Heart right ventricle (tissue), 16 donors: ENCODE measurements at regions not wholly inside any gene's neighbourhood (a gene's known extent, or its start where the extent isn't known, plus 50 kb on each side); places are given as distances from the start of the nearest gene placed in this dataset.

Source experiments
- ATAC-seq, 8 donors: fragments of 200-7000 bp; cut with Tn5 transposase; one replicate each; pipeline ENCODE4 v1.9.1; 2020; ENCODE audit warnings: mild to moderate bottlenecking in 8 of 8, moderate library complexity in 8 of 8, moderate number of reproducible peaks in 1 of 8
- DNase-seq, 2 donors: peaks; one replicate each; pipeline ENCODE4 v3.0.0-alpha.2; 2020
- H3K27ac ChIP-seq, 10 donors: fragments of 200-600 bp; sonication (generic) in 2 of 10; one replicate each; pipeline versions ENCODE4 v1.5.0 to v1.8.0; 2020 to 2022; ENCODE audit warnings: mild to moderate bottlenecking in 3 of 10
- H3K27me3 ChIP-seq, 7 donors: fragments of 200-600 bp; one replicate each; pipeline ENCODE4 v1.8.0; 2021 to 2022; ENCODE audit warnings: mild to moderate bottlenecking in 2 of 7
- H3K36me3 ChIP-seq, 9 donors: fragments of 200-600 bp; sonication (generic) in 1 of 9; one replicate each; pipeline versions ENCODE4 v1.5.0 to v1.8.0; 2020 to 2022; ENCODE audit warnings: mild to moderate bottlenecking in 2 of 9
- H3K4me1 ChIP-seq, 9 donors: fragments of 200-600 bp; sonication (generic) in 1 of 9; one replicate each; pipeline versions ENCODE4 v1.5.0 to v1.8.0; 2020 to 2022; ENCODE audit warnings: mild to moderate bottlenecking in 4 of 9
- H3K4me3 ChIP-seq, 10 donors: fragments of 200-600 bp; sonication (generic) in 2 of 10; one replicate each; pipeline versions ENCODE4 v1.5.0 to v1.8.0; 2020 to 2022; ENCODE audit warnings: mild to moderate bottlenecking in 7 of 10, moderate library complexity in 2 of 10
- H3K9me3 ChIP-seq, 11 donors: fragments of 200-600 bp in 10 of 11; sonication (generic) in 2 of 11; one replicate each; pipeline versions ENCODE4 v1.5.0 to v1.8.0; 2013 to 2022; ENCODE audit warnings: mild to moderate bottlenecking in 2 of 11, control low read depth in 1 of 11, moderate library complexity in 1 of 11
- CTCF ChIP-seq, 9 donors: fragments of 200-600 bp; sonication (generic) in 2 of 9; IDR thresholded peaks; one replicate each; pipeline versions ENCODE4 v1.5.0 to v1.8.0; 2021 to 2022; ENCODE audit warnings: antibody characterized with exemption in 9 of 9, mild to moderate bottlenecking in 5 of 9, moderate library complexity in 1 of 9
- WGBS, 2 donors: extraction: QIAGEN DNeasy Blood & Tissue Kit; methylation state at CpG; one replicate each; pipeline ENCODE4 v1.1.7; 2013; ENCODE audit warnings: inconsistent platforms in 1 of 2; 5-methylcytosine and 5-hydroxymethylcytosine counted together
- intact Hi-C, 10 donors: fragments of 100-400 bp; cut with DNase I; formaldehyde crosslinking; loops; one replicate each; pipeline versions ENCODE4 v1.11.1 to v1.14.2; 2022
- donor health status: Arrhythmogenic right ventricular cardiomyopathy.
- donor health status: ischemic (EF 13 %, LVEDD 7.1; RV severe dilation, severe dysfunction).
- donor health status: healthy with polysubstance abuse.
- donor health status: DM: no; HTN: yes; CAD: no.
- donor health status: DM: no; HTN: no; CAD: no.
- donor health status: ischemic (EF 25% LVEDD 6.9; RV normal size, moderate dysfunction).
- donor health status: ischemic (EF 25% LVEDD 5.7; RV mildly dilated, moderate dysfunction).
- donor health status: healthy.
- donor health status: DM: yes; HTN: yes; CAD: no.
- donor health status: Ischemic cardiomyopathy.
- donor health status: ischemic (EF 35%, LVEDD 5.7; RV mildly dilated, moderate dysfunction).
- donor health status: nonischemic (EF 11% LVEDD 7.7; RV severe dilation, severe dysfunction).
- donor health status: DM: yes; HTN: yes; CAD: no.
- donor health status: PGD.
- donor health status: ischemic (EF 29% LVEDD 5.4; RV normal size, mild dysfunction).
- donor health status: nonischemic (EF 23%, LVEDD 6.1; RV moderate dilation, normal function).

GRCh38 chr4:145427991-145428390 is 53.7 kb upstream of the SMAD1 start:
- no peak overlapping the region for H3K27ac ChIP-seq
- H3K36me3 ChIP-seq, result no peaks in the 10 kb centered on the region
- no peaks in the 10 kb centered on the region for H3K27me3 ChIP-seq
- peaks cover 0 to 26% (median 3%) of the 10 kb centered on the region in 11 donors for H3K9me3 ChIP-seq
- no peak for TF ChIP-seq CTCF (IDR thresholded peaks at IDR 0.05)
- WGBS, 2 donors, result 49 to 59% methylated on average over 3 of the region's 3 CpGs
- intact Hi-C loops, result no loop called here
- H3K4me3 ChIP-seq, result no peak overlapping the region
- no peak for DNase-seq
- no peaks in the 10 kb centered on the region for H3K4me1 ChIP-seq
- ATAC-seq, result no peak

GRCh38 chr4:145427221-145427620 is 54.4 kb upstream of the SMAD1 start:
- DNase-seq (no peak), ATAC-seq (no peak)
- intact Hi-C loops, result no loop called here
- Histone ChIP-seq H3K27me3 (no peaks in the 10 kb centered on the region), H3K4me3 (no peak overlapping the region), H3K36me3 (no peaks in the 10 kb centered on the region), H3K9me3 (peaks cover 0 to 28% (median 3%) of the 10 kb centered on the region in 11 donors), H3K27ac (no peak overlapping the region), H3K4me1 (no peaks in the 10 kb centered on the region)
- WGBS, 2 donors, result 75 to 78% methylated on average over 2 of the region's 2 CpGs
- TF ChIP-seq CTCF (IDR thresholded peaks at IDR 0.05), result no peak

- H3K36me3 ChIP-seq, result no peaks in the 10 kb centered on the region
- ATAC-seq (no peak), DNase-seq (no peak)
- H3K4me1 ChIP-seq, result no peaks in the 10 kb centered on the region
- WGBS, 2 donors, result 89 to 92% methylated on average over 5 of the region's 5 CpGs
- no peak overlapping the region for H3K27ac ChIP-seq
- H3K9me3 ChIP-seq, result peaks cover 0 to 28% (median 3%) of the 10 kb centered on the region in 11 donors
- no peak for TF ChIP-seq CTCF (IDR thresholded peaks at IDR 0.05)
- H3K4me3 ChIP-seq, result no peak overlapping the region
- H3K27me3 ChIP-seq, result no peaks in the 10 kb centered on the region
- intact Hi-C loops, result no loop called here
Measured at GRCh38 chr4:145423017-145423708, 58.5 kb upstream of the SMAD1 start.

- Histone ChIP-seq H3K4me1 (no peaks in the 10 kb centered on the region), H3K4me3 (no peak overlapping the region), H3K27ac (no peak overlapping the region), H3K9me3 (peaks cover 0 to 25% (median 3%) of the 10 kb centered on the region in 11 donors), H3K36me3 (no peaks in the 10 kb centered on the region), H3K27me3 (no peaks in the 10 kb centered on the region)
- DNase-seq (no peak), ATAC-seq (no peak)
- 92 to 94% methylated on average over 2 of the region's 2 CpGs for WGBS, 2 donors
- intact Hi-C loops, result no loop called here
- no peak for TF ChIP-seq CTCF (IDR thresholded peaks at IDR 0.05)
Measured at GRCh38 chr4:145420595-145421214, 60.9 kb upstream of the SMAD1 start.
